ENCODE measurements at regions not wholly inside any gene's neighbourhood (a gene's known extent, or its start where the extent isn't known, plus 50 kb on each side); places are given as distances from the start of the nearest gene placed in this dataset.
"Not testable (repeated sequence)": the region's sequence is repeated elsewhere in the genome, so short reads cannot be mapped to it uniquely, and the experiment has no call there.

- DNase-seq (ENCODE audit: low spot score): no peak
Measured at GRCh38 chr6:99668036-99668705, 61.5 kb downstream of the PRDM13 start.

- DNase-seq (ENCODE audit: low spot score): no peak
Measured at GRCh38 chr6:99689916-99690685, 83.5 kb downstream of the PRDM13 start.

- DNase-seq (ENCODE audit: low spot score): not testable (repeated sequence)
Measured at GRCh38 chr6:99702287-99702686, 95.7 kb downstream of the PRDM13 start.

- no peak for DNase-seq (ENCODE audit: low spot score)
Measured at GRCh38 chr6:99709062-99709461, 102.4 kb downstream of the PRDM13 start.

GRCh38 chr6:99711302-99711701, 104.7 kb downstream of the PRDM13 start:
- no peak for DNase-seq (ENCODE audit: low spot score)

GRCh38 chr6:99711925-99712324, 105.3 kb downstream of the PRDM13 start:
- no peak for DNase-seq (ENCODE audit: low spot score)

- DNase-seq (ENCODE audit: low spot score): no peak
Measured at GRCh38 chr6:99712519-99712918, 105.9 kb downstream of the PRDM13 start.

- DNase-seq (ENCODE audit: low spot score): not testable (repeated sequence)
Measured at GRCh38 chr6:99722043-99722442, 115.4 kb downstream of the PRDM13 start.

GRCh38 chr6:99730237-99730636, 123.6 kb downstream of the PRDM13 start:
- DNase-seq (ENCODE audit: low spot score): not testable (repeated sequence)

- peak; percentile 17 for DNase-seq (ENCODE audit: low spot score)
Measured at GRCh38 chr6:99736302-99736701, 129.7 kb downstream of the PRDM13 start.

- no peak for DNase-seq (ENCODE audit: low spot score)
Measured at GRCh38 chr6:99739526-99739925, 132.9 kb downstream of the PRDM13 start.

- DNase-seq (ENCODE audit: low spot score): no peak
Measured at GRCh38 chr6:99741092-99741491, 134.5 kb downstream of the PRDM13 start.

GRCh38 chr6:99743647-99744046, 137.0 kb downstream of the PRDM13 start:
- no peak for DNase-seq (ENCODE audit: low spot score)

GRCh38 chr6:99745651-99746050, 139.0 kb downstream of the PRDM13 start:
- no peak for DNase-seq (ENCODE audit: low spot score)

GRCh38 chr6:99746261-99746895, 139.7 kb downstream of the PRDM13 start:
- peak; percentile 60 for DNase-seq (ENCODE audit: low spot score)

GRCh38 chr6:99761711-99762110, 155.1 kb downstream of the PRDM13 start:
- no peak for DNase-seq (ENCODE audit: low spot score)

- DNase-seq (ENCODE audit: low spot score): no peak
Measured at GRCh38 chr6:99768166-99768565, 161.5 kb downstream of the PRDM13 start.

- DNase-seq (ENCODE audit: low spot score): no peak
Measured at GRCh38 chr6:99779631-99780555, 173.3 kb downstream of the PRDM13 start.

GRCh38 chr6:99780556-99780885, 173.9 kb downstream of the PRDM13 start:
- no peak for DNase-seq (ENCODE audit: low spot score)

GRCh38 chr6:99789767-99790166, 183.1 kb downstream of the PRDM13 start:
- DNase-seq (ENCODE audit: low spot score): no peak

- no peak for DNase-seq (ENCODE audit: low spot score)
Measured at GRCh38 chr6:99790679-99791078, 184.0 kb downstream of the PRDM13 start.

GRCh38 chr6:99801805-99802204, 192.2 kb downstream of the MCHR2 start:
- DNase-seq (ENCODE audit: low spot score): no peak

Measured in iPS-NIHi11 (cell line).